ENCODE measurements at regions not wholly inside any gene's neighbourhood (a gene's known extent, or its start where the extent isn't known, plus 50 kb on each side); places are given as distances from the start of the nearest gene placed in this dataset.

- no peak for TF ChIP-seq CTCF (conservative IDR thresholded peaks at IDR 0.05)
- no peak for TF ChIP-seq EZH2 (IDR thresholded peaks at IDR 0.05; ENCODE audit: low read depth)
Measured at GRCh38 chr4:22202975-22203710, 254.6 kb upstream of the KCNIP4 start.

Data from PC-9 (cell line).